GM12873 (cell line): ENCODE measurements at regions not wholly inside any gene's neighbourhood (a gene's known extent, or its start where the extent isn't known, plus 50 kb on each side); places are given as distances from the start of the nearest gene placed in this dataset.

Experiments
- TF ChIP-seq, protein P1 (sequence below): IDR thresholded peaks from 2 replicates; pipeline ENCODE4 v1.5.1; 2012; ENCODE audit warnings: low read depth, mild to moderate bottlenecking, moderate library complexity, low read length, control low read depth; ENCODE audit not compliant: insufficient read depth; ENCODE audit errors: missing control alignments

- TF ChIP-seq, protein P1, sequence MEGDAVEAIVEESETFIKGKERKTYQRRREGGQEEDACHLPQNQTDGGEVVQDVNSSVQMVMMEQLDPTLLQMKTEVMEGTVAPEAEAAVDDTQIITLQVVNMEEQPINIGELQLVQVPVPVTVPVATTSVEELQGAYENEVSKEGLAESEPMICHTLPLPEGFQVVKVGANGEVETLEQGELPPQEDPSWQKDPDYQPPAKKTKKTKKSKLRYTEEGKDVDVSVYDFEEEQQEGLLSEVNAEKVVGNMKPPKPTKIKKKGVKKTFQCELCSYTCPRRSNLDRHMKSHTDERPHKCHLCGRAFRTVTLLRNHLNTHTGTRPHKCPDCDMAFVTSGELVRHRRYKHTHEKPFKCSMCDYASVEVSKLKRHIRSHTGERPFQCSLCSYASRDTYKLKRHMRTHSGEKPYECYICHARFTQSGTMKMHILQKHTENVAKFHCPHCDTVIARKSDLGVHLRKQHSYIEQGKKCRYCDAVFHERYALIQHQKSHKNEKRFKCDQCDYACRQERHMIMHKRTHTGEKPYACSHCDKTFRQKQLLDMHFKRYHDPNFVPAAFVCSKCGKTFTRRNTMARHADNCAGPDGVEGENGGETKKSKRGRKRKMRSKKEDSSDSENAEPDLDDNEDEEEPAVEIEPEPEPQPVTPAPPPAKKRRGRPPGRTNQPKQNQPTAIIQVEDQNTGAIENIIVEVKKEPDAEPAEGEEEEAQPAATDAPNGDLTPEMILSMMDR, result no peak
Measured at GRCh38 chr21:28078126-28078525, 914.6 kb downstream of the LTN1 start.

DNA sequence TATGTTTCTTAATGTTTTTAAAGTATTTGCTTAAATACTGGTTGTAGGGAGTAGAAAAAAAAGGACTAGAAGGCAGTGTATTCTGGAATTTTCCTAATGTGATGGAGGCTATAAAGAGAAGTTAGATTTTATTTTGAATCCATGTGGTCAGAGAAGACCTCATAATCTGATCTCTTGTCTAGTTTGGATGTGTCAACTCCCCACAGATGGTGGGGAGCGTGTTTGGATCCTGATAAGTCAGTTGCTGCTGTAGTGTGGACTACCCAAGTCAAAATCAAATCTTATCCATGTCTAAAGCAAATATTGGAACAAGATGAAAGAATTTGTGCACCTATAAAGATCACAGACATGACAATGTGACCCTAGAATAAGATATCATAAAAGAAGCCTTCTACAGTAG lies 918.0 kb downstream of the LTN1 start:
- TF ChIP-seq, protein P1, result no peak

DNA sequence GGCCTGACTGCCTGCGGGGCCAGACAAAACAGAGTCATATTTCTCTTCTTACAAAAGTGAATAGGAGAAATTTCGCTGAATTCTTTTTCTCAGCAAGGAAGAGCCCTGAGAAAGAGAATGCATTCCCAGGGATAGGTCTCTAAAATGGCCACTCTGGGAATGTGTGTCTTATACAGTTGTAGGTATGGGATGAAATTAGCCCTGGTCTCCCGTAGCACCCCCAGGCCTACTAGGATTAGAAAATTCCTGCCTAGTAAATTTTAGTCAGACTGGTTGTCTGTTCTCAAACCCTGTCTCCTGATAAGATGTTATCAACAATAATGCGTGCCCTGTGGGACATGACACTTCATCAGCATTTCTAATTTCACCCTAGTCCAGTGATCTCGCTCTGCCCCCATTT lies 920.1 kb downstream of the LTN1 start:
- TF ChIP-seq, protein P1, result no peak

GRCh38 chr21:28069450-28069923 lies 923.2 kb downstream of the LTN1 start:
- TF ChIP-seq, protein P1, result no peak

- TF ChIP-seq, protein P1, result no peak
Measured at GRCh38 chr21:28068455-28069358, 924.0 kb downstream of the LTN1 start.

DNA sequence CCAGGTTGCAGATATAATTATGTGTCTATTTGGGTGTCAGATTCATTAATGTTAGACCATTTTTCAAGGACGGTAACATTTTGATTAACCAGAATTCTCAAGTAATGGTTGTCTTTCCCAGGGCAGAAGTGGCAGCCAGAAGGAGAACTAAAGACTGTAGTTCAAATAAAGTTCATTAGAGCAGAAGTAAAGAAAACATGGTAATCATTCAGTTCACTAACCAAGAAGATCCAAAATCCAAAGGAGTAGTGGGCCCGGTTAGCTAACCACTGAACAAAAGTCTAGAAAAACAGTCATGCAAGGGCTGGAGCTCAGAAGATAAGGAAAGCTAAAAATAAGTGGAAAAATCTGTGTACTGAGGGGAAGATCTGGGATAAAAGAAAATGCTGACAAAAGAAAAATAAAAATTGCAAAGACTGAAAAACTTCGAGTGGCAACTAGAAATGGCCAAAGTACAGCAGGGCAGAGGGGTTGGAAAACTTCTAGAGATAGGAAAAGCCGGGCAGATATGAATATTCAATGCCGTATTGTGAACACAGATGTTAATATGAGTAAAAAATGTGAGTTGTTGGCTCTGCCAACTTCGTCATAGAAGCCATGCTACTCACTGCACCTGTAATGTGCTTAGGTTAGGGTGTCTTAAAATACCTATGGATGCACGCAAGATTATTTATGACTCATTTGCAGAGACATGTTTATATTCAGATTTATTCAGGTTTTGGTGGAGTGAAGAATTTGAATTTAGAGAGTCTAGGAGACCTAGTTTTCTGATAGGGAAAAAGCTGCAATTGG lies 925.9 kb downstream of the LTN1 start:
- TF ChIP-seq, protein P1, result no peak

GRCh38 chr21:28066076-28066475 lies 926.6 kb downstream of the LTN1 start:
- TF ChIP-seq, protein P1, result no peak
